GM12878 (cell line): ENCODE measurements at regions not wholly inside any gene's neighbourhood (a gene's known extent, or its start where the extent isn't known, plus 50 kb on each side); places are given as distances from the start of the nearest gene placed in this dataset.

Experiments used
- ATF7 ChIP-seq: fragments of 450-650 bp; IDR thresholded peaks from 2 replicates; pipeline ENCODE4 v1.6.1; 2016; ENCODE audit warnings: low read depth, mild to moderate bottlenecking
- BHLHE40 ChIP-seq, 2 experiments: fragments of 450-650 bp in 1 of 2; IDR thresholded peaks; 2 replicates each; pipeline ENCODE4 v1.6.1; 2011 to 2017; ENCODE audit warnings: low read depth in 2 of 2, borderline replicate concordance in 1 of 2, improper control_type of control experiment in 1 of 2, low read length in 1 of 2, mild to moderate bottlenecking in 1 of 2
- CTCF ChIP-seq, 3 experiments: IDR thresholded peaks in 2 of 3; conservative IDR thresholded peaks in 1 of 3; 2 replicates each; pipeline ENCODE4 v1.5.1; 2011; ENCODE audit warnings: low read depth in 3 of 3, low read length in 3 of 3, mild to moderate bottlenecking in 3 of 3, control low read depth in 2 of 3, moderate library complexity in 2 of 3, inconsistent platforms in 1 of 3, mixed read lengths in 1 of 3; ENCODE audit not compliant: control insufficient read depth in 2 of 3, insufficient read depth in 1 of 3; ENCODE audit errors: extremely low read depth in 1 of 3
- EGR1 ChIP-seq, 2 experiments: IDR thresholded peaks; 1 replicate in 1 of 2; 2 replicates in 1 of 2; pipeline ENCODE4 v1.6.1; 2011 to 2012; ENCODE audit warnings: low read depth in 2 of 2, low read length in 2 of 2, borderline replicate concordance in 1 of 2, mild to moderate bottlenecking in 1 of 2, moderate library complexity in 1 of 2
- GABPA ChIP-seq: IDR thresholded peaks from 2 replicates; pipeline ENCODE4 v1.6.1; 2014; ENCODE audit warnings: antibody characterized with exemption, low read depth, mild to moderate bottlenecking, inconsistent platforms
- HDAC2 ChIP-seq: fragments of 200-600 bp; sonication (generic); IDR thresholded peaks from 2 replicates; pipeline ENCODE4 v1.6.1; 2017
- IKZF1 ChIP-seq: fragments of 450-650 bp; conservative IDR thresholded peaks from 2 replicates; pipeline ENCODE4 v1.6.1; 2017; ENCODE audit warnings: antibody characterized with exemption, mild to moderate bottlenecking
- PML ChIP-seq: IDR thresholded peaks from 2 replicates; pipeline ENCODE4 v1.6.1; 2012; ENCODE audit warnings: low read length, inconsistent platforms
- POLR2A ChIP-seq: IDR thresholded peaks from 2 replicates; pipeline ENCODE4 v1.6.1; 2011; ENCODE audit warnings: low read depth, mild to moderate bottlenecking, low read length
- POLR2AphosphoS5 ChIP-seq: IDR thresholded peaks from 2 replicates; pipeline ENCODE4 v1.6.1; 2011; ENCODE audit warnings: mild to moderate bottlenecking, low read length, inconsistent platforms
- SMC3 ChIP-seq: IDR thresholded peaks from 2 replicates; pipeline ENCODE4 v1.6.1; 2011; ENCODE audit warnings: low read length, improper control_type of control experiment, borderline replicate concordance
- TCF3 ChIP-seq: IDR thresholded peaks from 2 replicates; pipeline ENCODE4 v1.6.1; 2012; ENCODE audit warnings: low read depth, mild to moderate bottlenecking, low read length, borderline replicate concordance; ENCODE audit not compliant: insufficient read depth
- ZBTB11 ChIP-seq: fragments of 450-650 bp; formaldehyde crosslinking; IDR thresholded peaks from 2 replicates; pipeline ENCODE4 v1.5.0; 2022; ENCODE audit warnings: mild to moderate bottlenecking, missing genetic modification characterization

GRCh38 chr1:177775924-177776323 lies 193.9 kb downstream of the SEC16B start:
- TF ChIP-seq POLR2AphosphoS5 = no peak
- no peak for TF ChIP-seq IKZF1
- no peak for TF ChIP-seq CTCF (IDR thresholded peaks at IDR 0.05 in 2 of 3, conservative IDR thresholded peaks at IDR 0.05 in 1 of 3; ENCODE audit: control insufficient read depth in 2 of 3, extremely low read depth in 1 of 3, insufficient read depth in 1 of 3, low read depth in 3 of 3, low read length in 3 of 3)
- TF ChIP-seq ATF7 = no peak
- no peak for TF ChIP-seq TCF3
- TF ChIP-seq HDAC2 = no peak
- no peak for TF ChIP-seq BHLHE40 (IDR thresholded peaks at IDR 0.05; ENCODE audit: borderline replicate concordance in 1 of 2, low read depth in 2 of 2, low read length in 1 of 2)
- no peak for TF ChIP-seq SMC3
- no peak for TF ChIP-seq PML
- TF ChIP-seq EGR1 (IDR thresholded peaks at IDR 0.05; ENCODE audit: borderline replicate concordance in 1 of 2, low read depth in 2 of 2, low read length in 2 of 2) = no peak
- TF ChIP-seq POLR2A = no peak
- no peak for TF ChIP-seq ZBTB11 (CRISPR knock-in tag)
- no peak for TF ChIP-seq GABPA
